ENCODE measurements at regions not wholly inside any gene's neighbourhood (a gene's known extent, or its start where the extent isn't known, plus 50 kb on each side); places are given as distances from the start of the nearest gene placed in this dataset.
"Not testable (repeated sequence)": the region's sequence is repeated elsewhere in the genome, so short reads cannot be mapped to it uniquely, and the experiment has no call there.

GRCh38 chr6:154602296-154602695 lies 91.8 kb upstream of the CNKSR3 start:
- DNase-seq (ENCODE audit: low read depth) = no peak

- DNase-seq (ENCODE audit: low read depth) = no peak
Measured at GRCh38 chr6:154602708-154603107, 92.2 kb upstream of the CNKSR3 start.

- no peak for DNase-seq (ENCODE audit: low read depth)
Measured at GRCh38 chr6:154604119-154604518, 93.6 kb upstream of the CNKSR3 start.

GRCh38 chr6:154605178-154605881 lies 94.8 kb upstream of the CNKSR3 start:
- no peak for DNase-seq (ENCODE audit: low read depth)

GRCh38 chr6:154605882-154606370 lies 95.4 kb upstream of the CNKSR3 start:
- no peak for DNase-seq (ENCODE audit: low read depth)

GRCh38 chr6:154606457-154606856 lies 96.0 kb upstream of the CNKSR3 start:
- DNase-seq (ENCODE audit: low read depth) = no peak

GRCh38 chr6:154606860-154607259 lies 96.4 kb upstream of the CNKSR3 start:
- DNase-seq (ENCODE audit: low read depth) = no peak

GRCh38 chr6:154611241-154611640 lies 100.8 kb upstream of the CNKSR3 start:
- DNase-seq (ENCODE audit: low read depth) = no peak

GRCh38 chr6:154611847-154612246 lies 101.4 kb upstream of the CNKSR3 start:
- DNase-seq (ENCODE audit: low read depth) = no peak

GRCh38 chr6:154613137-154613676 lies 102.7 kb upstream of the CNKSR3 start:
- DNase-seq (ENCODE audit: low read depth) = no peak

GRCh38 chr6:154614101-154614500 lies 103.6 kb upstream of the CNKSR3 start:
- no peak for DNase-seq (ENCODE audit: low read depth)

- DNase-seq (ENCODE audit: low read depth) = no peak
Measured at GRCh38 chr6:154614641-154615040, 104.2 kb upstream of the CNKSR3 start.

- peak; percentile 31 for DNase-seq (ENCODE audit: low read depth)
Measured at GRCh38 chr6:154615483-154616025, 105.1 kb upstream of the CNKSR3 start.

GRCh38 chr6:154617175-154617574 lies 106.7 kb upstream of the CNKSR3 start:
- DNase-seq (ENCODE audit: low read depth) = no peak

- DNase-seq (ENCODE audit: low read depth) = no peak
Measured at GRCh38 chr6:154619146-154619545, 108.7 kb upstream of the CNKSR3 start.

- no peak for DNase-seq (ENCODE audit: low read depth)
Measured at GRCh38 chr6:154621686-154622085, 111.2 kb upstream of the CNKSR3 start.

GRCh38 chr6:154622618-154623336 lies 110.4 kb upstream of the SCAF8 start:
- DNase-seq (ENCODE audit: low read depth) = no peak

GRCh38 chr6:154623391-154623790 lies 109.8 kb upstream of the SCAF8 start:
- no peak for DNase-seq (ENCODE audit: low read depth)

- DNase-seq (ENCODE audit: low read depth) = no peak
Measured at GRCh38 chr6:154624038-154624599, 109.1 kb upstream of the SCAF8 start.

GRCh38 chr6:154624727-154625126 lies 108.5 kb upstream of the SCAF8 start:
- DNase-seq (ENCODE audit: low read depth) = not testable (repeated sequence)

- DNase-seq (ENCODE audit: low read depth) = no peak
Measured at GRCh38 chr6:154625721-154626120, 107.5 kb upstream of the SCAF8 start.

GRCh38 chr6:154629127-154629526 lies 104.1 kb upstream of the SCAF8 start:
- DNase-seq (ENCODE audit: low read depth) = no peak

GRCh38 chr6:154632119-154632518 lies 101.1 kb upstream of the SCAF8 start:
- no peak for DNase-seq (ENCODE audit: low read depth)
